Esophagus muscularis mucosa (tissue), 2 donors: ENCODE measurements at regions not wholly inside any gene's neighbourhood (a gene's known extent, or its start where the extent isn't known, plus 50 kb on each side); places are given as distances from the start of the nearest gene placed in this dataset.

Experiments used
- EP300 ChIP-seq: sonication (generic); formaldehyde crosslinking; IDR thresholded peaks from one replicate; pipeline ENCODE4 v1.6.1; 2017; ENCODE audit warnings: antibody characterized with exemption
- POLR2A ChIP-seq: fragments of 450-650 bp; IDR thresholded peaks from one replicate; pipeline ENCODE4 v1.6.1; 2017; ENCODE audit warnings: antibody characterized with exemption, moderate library complexity, mild to moderate bottlenecking, low read depth

- TF ChIP-seq EP300, result no peak
- no peak for TF ChIP-seq POLR2A
Measured at GRCh38 chr6:27770724-27771123, 141.5 kb downstream of the OR2B2 start.
